Osteocyte (in vitro differentiated cells): ENCODE measurements at regions not wholly inside any gene's neighbourhood (a gene's known extent, or its start where the extent isn't known, plus 50 kb on each side); places are given as distances from the start of the nearest gene placed in this dataset.
"Not testable (repeated sequence)": the region's sequence is repeated elsewhere in the genome, so short reads cannot be mapped to it uniquely, and the experiment has no call there.

Experiments used
- DNase-seq: peaks from one replicate; pipeline ENCODE4 v3.0.0; 2021; ENCODE audit warnings: mixed read lengths; ENCODE audit not compliant: unreplicated experiment; ENCODE audit errors: extremely low spot score
- H3K27ac Mint-ChIP-seq: one replicate; pipeline ENCODE4 v1.8.0; 2021; ENCODE audit warnings: mild to moderate bottlenecking, mixed read lengths; ENCODE audit not compliant: unreplicated experiment
- H3K27me3 Mint-ChIP-seq: one replicate; pipeline ENCODE4 v1.8.0; 2021; ENCODE audit warnings: mixed read lengths; ENCODE audit not compliant: unreplicated experiment
- H3K36me3 Mint-ChIP-seq: one replicate; pipeline ENCODE4 v1.8.0; 2021; ENCODE audit warnings: mixed read lengths; ENCODE audit not compliant: unreplicated experiment
- H3K4me1 Mint-ChIP-seq: one replicate; pipeline ENCODE4 v1.8.0; 2021; ENCODE audit warnings: mixed read lengths; ENCODE audit not compliant: unreplicated experiment
- H3K4me3 Mint-ChIP-seq: one replicate; pipeline ENCODE4 v1.8.0; 2021; ENCODE audit warnings: mild to moderate bottlenecking, moderate library complexity, mixed read lengths; ENCODE audit not compliant: unreplicated experiment
- H3K9me3 Mint-ChIP-seq: one replicate; pipeline ENCODE4 v1.8.0; 2021; ENCODE audit warnings: mixed read lengths; ENCODE audit not compliant: unreplicated experiment
- TF ChIP-seq, protein P1 (sequence below): fragments of 200-600 bp; sonication (generic); IDR thresholded peaks from 2 replicates; pipeline ENCODE4 v1.5.0; 2021; ENCODE audit warnings: antibody characterized with exemption, mild to moderate bottlenecking, moderate library complexity

DNA sequence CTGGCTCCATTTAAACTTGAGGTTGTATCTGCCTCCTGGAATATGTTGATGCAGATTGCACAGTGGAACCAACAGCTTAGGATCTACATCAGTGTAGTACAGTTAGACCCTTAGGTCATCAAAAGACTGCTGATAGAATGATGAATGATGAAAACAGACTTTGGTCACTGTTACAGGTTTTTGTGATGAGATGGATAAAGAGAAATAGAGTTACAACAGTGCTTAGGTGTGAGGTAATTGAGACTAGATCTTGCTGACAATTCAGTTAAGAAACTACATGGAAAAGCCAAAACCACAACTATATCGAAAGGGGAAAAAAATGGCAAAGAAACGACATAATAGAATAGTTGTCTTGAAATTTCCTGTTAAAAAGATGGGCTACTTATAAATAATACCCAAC, 145.7 kb upstream of the LMNTD1 start:
- TF ChIP-seq, protein P1, sequence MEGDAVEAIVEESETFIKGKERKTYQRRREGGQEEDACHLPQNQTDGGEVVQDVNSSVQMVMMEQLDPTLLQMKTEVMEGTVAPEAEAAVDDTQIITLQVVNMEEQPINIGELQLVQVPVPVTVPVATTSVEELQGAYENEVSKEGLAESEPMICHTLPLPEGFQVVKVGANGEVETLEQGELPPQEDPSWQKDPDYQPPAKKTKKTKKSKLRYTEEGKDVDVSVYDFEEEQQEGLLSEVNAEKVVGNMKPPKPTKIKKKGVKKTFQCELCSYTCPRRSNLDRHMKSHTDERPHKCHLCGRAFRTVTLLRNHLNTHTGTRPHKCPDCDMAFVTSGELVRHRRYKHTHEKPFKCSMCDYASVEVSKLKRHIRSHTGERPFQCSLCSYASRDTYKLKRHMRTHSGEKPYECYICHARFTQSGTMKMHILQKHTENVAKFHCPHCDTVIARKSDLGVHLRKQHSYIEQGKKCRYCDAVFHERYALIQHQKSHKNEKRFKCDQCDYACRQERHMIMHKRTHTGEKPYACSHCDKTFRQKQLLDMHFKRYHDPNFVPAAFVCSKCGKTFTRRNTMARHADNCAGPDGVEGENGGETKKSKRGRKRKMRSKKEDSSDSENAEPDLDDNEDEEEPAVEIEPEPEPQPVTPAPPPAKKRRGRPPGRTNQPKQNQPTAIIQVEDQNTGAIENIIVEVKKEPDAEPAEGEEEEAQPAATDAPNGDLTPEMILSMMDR = no peak
- Mint-ChIP-seq H3K4me1 (peaks cover 8% of the 10 kb centered on the region), H3K27me3 (no peaks in the 10 kb centered on the region), H3K9me3 (peaks cover 14% of the 10 kb centered on the region), H3K27ac (no peak overlapping the region), H3K4me3 (no peak overlapping the region), H3K36me3 (no peaks in the 10 kb centered on the region)
- no peak for DNase-seq

- Mint-ChIP-seq H3K27me3 (no peaks in the 10 kb centered on the region), H3K27ac (no peak overlapping the region), H3K4me3 (no peak overlapping the region), H3K4me1 (peaks cover under 1% of the 10 kb centered on the region), H3K9me3 (peaks cover 14% of the 10 kb centered on the region), H3K36me3 (no peaks in the 10 kb centered on the region)
- TF ChIP-seq, protein P1 = no peak
- no peak for DNase-seq
These were observed 146.4 kb upstream of the LMNTD1 start for GRCh38 chr12:25699454-25699853.

- Mint-ChIP-seq H3K9me3 (peaks cover 16% of the 10 kb centered on the region), H3K36me3 (no peaks in the 10 kb centered on the region), H3K27ac (no peak overlapping the region), H3K4me1 (no peaks in the 10 kb centered on the region), H3K27me3 (no peaks in the 10 kb centered on the region), H3K4me3 (no peak overlapping the region)
- TF ChIP-seq, protein P1 = no peak
- DNase-seq = no peak
These were observed 148.2 kb upstream of the LMNTD1 start for GRCh38 chr12:25701290-25701689.

- H3K27ac Mint-ChIP-seq = no peak overlapping the region
- peaks cover 17% of the 10 kb centered on the region for H3K9me3 Mint-ChIP-seq
- peaks cover 5% of the 10 kb centered on the region for H3K36me3 Mint-ChIP-seq
- H3K4me1 Mint-ChIP-seq = peaks cover 1% of the 10 kb centered on the region
- DNase-seq = no peak
- TF ChIP-seq, protein P1 = no peak
- H3K4me3 Mint-ChIP-seq = no peak overlapping the region
- H3K27me3 Mint-ChIP-seq = no peaks in the 10 kb centered on the region
These were observed 149.5 kb upstream of the LMNTD1 start for GRCh38 chr12:25702553-25702952.

DNA sequence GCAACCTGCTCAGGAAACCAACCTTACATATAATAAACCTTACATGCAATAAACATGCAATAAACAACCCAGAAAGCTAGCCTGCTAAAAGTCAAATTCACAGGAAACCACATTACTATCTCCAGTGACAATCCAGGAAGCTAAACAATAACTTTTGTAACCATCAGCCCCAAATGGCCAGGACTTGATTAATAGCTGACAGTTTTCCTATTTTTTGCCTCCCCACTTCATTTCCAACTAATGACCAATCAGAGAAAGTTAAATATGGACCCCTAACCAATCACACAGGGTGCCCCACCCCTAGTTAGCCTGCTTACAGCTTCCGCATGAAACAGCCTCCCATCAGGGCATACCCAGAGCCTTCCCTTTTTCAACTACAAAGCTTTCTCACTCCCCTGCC, 152.2 kb upstream of the LMNTD1 start:
- DNase-seq = no peak
- peaks cover 29% of the 10 kb centered on the region for H3K9me3 Mint-ChIP-seq
- H3K36me3 Mint-ChIP-seq = peaks cover 5% of the 10 kb centered on the region
- H3K4me3 Mint-ChIP-seq = no peak overlapping the region
- peaks cover 10% of the 10 kb centered on the region for H3K4me1 Mint-ChIP-seq
- H3K27me3 Mint-ChIP-seq = no peaks in the 10 kb centered on the region
- TF ChIP-seq, protein P1 = no peak
- no peak overlapping the region for H3K27ac Mint-ChIP-seq

- H3K9me3 Mint-ChIP-seq = peaks cover 36% of the 10 kb centered on the region
- H3K36me3 Mint-ChIP-seq, DNase-seq, H3K4me3 Mint-ChIP-seq, H3K27ac Mint-ChIP-seq, H3K27me3 Mint-ChIP-seq: not testable (repeated sequence)
- peaks cover 14% of the 10 kb centered on the region for H3K4me1 Mint-ChIP-seq
These were observed 153.6 kb upstream of the LMNTD1 start for GRCh38 chr12:25706646-25707045.
